ENCODE measurements at regions not wholly inside any gene's neighbourhood (a gene's known extent, or its start where the extent isn't known, plus 50 kb on each side); places are given as distances from the start of the nearest gene placed in this dataset.

DNA sequence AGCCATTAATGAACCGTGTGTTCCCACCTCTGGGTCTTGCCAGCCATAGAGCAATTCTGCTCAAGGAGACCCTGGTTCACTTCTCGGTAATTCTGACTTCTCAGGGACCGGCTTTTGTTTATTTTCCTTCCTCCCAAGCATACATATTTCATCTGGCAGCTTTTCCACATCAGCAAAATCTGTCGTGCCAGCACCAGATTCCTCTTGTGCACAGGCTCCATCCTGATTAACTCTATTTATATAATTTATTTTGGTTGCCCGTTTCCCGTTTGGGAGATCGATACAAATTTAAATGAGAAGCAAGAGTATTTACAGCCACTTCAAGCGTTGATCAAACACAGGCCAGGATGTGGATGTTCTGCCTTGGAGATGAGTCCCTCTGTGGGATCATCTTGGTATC lies 161.9 kb upstream of the XYLT1 start:
- DNase-seq = no peak

DNA sequence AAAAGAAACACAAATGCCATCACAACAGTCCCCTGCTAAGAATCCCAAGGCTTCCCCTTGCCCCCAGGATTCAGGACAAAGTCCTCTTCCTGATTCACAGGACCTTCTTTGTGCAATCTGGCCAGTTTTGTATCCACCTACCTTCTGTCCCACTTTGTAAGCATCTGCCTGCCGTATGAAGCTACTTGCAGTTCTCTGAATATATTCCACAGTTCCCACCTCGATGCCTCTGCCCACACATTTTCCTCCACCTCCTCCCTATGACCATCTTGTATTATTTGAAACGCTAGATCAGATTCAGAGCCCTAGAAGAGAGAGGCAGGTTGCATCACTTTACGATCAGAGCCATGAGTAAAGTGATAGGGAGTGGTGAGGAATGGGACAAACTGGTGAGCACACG lies 159.2 kb upstream of the XYLT1 start:
- DNase-seq = no peak

- DNase-seq = no peak
These were observed 158.2 kb upstream of the XYLT1 start for GRCh38 chr16:17628983-17629382.

DNA sequence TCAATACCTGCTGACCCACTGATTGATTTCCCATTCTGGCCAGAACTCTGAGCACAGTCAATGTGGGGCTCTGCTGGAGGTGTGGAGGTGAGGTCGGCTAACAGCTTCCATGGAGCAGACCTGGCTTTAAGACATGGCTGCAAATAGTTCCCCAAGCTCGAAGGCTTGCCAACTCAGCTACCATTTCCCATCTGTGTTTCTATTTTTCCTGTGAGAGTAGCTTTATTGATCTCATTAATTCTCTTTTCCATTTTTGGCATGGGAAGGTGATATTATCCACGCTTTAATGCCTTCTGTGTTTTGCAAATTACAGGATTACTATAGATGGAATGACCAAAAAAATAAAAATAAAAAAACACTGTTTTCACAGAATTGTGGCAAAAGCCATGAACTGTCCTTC lies 151.6 kb upstream of the XYLT1 start:
- DNase-seq = no peak

DNA sequence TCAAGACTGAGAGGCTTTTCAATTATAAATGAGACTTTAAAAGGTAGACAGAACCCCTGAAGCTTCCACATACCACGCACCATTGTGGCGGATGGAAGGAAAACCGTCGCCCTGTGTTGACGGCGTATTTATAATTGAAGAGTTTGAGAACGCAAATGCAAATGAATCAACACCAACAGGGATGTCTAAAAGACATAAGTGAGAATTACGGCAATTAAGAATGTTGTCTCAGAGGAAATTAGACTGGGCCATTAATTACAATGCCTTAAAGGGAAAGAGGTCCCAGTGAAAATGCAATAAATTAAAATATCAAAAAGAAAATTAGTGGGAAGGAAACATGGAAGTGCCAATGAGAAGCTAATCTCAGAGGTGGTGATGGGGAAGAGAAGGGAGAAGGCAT lies 148.5 kb upstream of the XYLT1 start:
- no peak for DNase-seq

- DNase-seq = no peak
These were observed 146.3 kb upstream of the XYLT1 start for GRCh38 chr16:17617021-17617552.

DNA sequence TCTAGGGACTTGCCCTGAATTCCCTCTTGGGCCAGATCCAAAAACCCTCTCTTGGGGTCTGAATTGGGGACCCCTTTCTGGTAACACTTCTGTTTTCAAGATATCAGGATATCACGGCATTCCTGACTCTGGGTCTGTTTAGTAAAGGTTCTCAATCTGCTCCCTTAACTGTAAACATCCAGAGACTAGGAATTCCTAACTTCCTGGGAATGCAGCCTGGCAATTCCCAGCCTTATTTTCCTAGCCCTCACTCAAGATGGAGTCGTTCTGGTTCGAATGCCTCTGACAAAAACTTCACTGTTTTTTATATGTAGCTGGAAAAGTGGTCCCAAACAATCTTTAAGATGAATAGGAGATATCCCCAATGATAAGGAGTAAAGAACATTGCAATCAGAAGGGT lies 141.6 kb upstream of the XYLT1 start:
- DNase-seq = no peak

- DNase-seq = no peak
These were observed 136.8 kb upstream of the XYLT1 start for GRCh38 chr16:17607609-17608008.

- DNase-seq = no peak
These were observed 136.3 kb upstream of the XYLT1 start for GRCh38 chr16:17607075-17607509.

- DNase-seq = no peak
These were observed 135.7 kb upstream of the XYLT1 start for GRCh38 chr16:17606460-17606859.

DNA sequence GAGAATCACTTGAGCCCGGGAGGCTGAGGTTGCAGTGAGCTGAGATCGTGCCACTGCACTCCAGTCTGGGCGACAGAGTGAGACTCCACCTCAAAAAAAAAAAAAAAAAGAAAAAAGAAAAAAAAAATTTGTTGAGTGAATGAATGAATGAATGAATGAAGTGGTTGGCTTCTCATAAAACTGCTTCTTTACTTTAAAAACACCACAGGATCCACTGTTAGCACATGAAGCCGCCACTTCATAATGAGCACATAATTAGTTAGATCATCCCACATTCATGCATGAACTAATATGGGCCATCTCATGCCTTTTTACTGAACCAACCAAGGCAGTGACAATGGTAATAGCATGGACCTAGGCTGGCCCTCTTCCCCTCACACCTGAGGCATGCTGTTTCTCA lies 135.0 kb upstream of the XYLT1 start:
- DNase-seq = no peak

DNA sequence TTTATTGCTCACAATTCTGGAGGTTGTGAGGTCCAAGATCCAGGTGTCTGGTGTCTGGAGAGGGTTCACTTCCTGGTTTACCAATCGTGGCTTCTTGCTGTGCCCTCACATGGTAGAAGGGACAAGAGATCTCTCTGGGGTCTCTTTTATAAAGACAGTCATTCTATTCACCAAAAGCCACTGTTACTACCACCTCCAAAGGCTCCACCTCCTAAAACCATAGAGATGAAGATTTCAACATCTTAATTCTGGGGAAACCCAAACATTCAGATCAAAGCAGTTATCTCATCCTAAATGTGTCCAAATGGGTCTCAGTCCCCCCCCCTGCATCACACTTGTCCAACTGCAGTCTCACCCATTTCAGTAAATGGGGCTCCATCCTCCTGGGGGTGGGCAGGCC lies 132.9 kb upstream of the XYLT1 start:
- DNase-seq = no peak

GRCh38 chr16:17602678-17603077 lies 131.9 kb upstream of the XYLT1 start:
- DNase-seq = no peak

DNA sequence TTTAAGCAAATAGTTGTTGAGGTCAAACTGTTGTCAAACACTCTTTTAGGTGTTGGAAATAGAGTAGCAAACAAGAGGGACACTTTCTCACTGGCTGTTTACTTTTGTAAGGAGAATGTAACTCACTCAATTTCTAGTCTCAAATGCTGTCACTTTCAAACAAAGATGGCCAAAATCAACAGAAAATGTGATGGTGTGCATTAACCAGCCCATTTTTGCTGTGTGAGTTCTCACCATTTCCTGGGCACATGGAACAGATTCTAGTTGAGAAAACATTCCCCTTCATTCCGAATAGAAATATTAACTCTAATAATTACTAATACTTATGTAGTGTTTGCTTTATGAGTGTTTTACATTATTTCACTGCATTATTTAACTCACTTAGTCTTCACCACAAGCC lies 128.2 kb upstream of the XYLT1 start:
- DNase-seq = no peak

GRCh38 chr16:17591655-17592405 lies 121.1 kb upstream of the XYLT1 start:
- no peak for DNase-seq

- DNase-seq = peak; percentile 63
These were observed 120.2 kb upstream of the XYLT1 start for GRCh38 chr16:17590711-17591654.

DNA sequence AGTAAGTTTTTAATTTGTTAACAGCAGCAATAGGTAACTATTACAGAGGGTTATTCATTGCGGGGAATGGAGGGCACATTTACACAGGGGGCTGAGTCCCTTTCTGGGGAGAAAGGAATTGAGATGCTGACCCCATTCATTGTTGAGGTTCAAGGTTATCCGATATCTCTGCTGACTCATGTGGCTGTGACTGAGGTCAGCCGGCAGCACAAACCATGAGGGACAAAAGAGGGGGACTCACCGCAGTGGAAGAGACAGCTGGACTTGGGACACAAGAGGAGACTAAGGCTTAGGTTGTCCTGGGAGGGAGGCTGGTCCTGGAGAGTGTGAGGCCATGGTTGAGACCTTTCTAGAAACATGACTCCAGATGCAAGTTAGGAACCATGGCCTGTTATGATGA lies 119.1 kb upstream of the XYLT1 start:
- DNase-seq = no peak

DNA sequence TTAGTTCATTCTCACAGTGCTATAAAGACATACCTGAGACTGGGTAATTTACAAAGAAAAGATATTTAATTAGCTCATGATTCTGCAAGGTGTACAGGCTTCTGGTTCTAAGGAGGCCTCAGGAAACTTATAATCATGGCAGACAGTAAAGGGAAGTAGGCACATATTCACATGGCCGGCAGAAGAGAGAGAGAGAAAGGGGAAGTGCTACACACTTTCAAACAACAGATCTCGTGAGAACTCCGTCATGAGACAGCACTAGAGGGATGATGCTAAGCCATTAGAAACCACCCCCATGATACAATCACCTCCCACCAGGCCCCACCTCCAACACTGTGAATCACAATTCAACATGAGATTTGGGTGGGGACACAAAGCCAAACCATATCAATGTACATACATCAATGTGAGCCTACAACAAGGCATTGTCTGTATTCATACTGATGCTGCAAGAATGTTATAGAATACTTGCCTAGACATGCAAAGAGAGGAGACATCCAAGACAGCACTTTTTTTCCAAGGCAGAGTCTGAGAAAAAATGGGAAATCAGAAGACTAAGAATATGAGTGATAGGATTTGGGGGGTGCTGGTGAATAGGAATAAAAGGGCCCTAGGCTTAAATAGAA lies 114.8 kb upstream of the XYLT1 start:
- no peak for DNase-seq

- peak; percentile 78 for DNase-seq
These were observed 108.5 kb upstream of the XYLT1 start for GRCh38 chr16:17578981-17579874.

- DNase-seq = no peak
These were observed 103.5 kb upstream of the XYLT1 start for GRCh38 chr16:17574256-17574655.

- no peak for DNase-seq
These were observed 101.4 kb upstream of the XYLT1 start for GRCh38 chr16:17572145-17572544.

- no peak for DNase-seq
These were observed 100.8 kb upstream of the XYLT1 start for GRCh38 chr16:17571499-17572093.
